Panc1 (cell line): ENCODE measurements at regions not wholly inside any gene's neighbourhood (a gene's known extent, or its start where the extent isn't known, plus 50 kb on each side); places are given as distances from the start of the nearest gene placed in this dataset.

Source experiments
- ATAC-seq: fragments of 200-7000 bp; cut with Tn5 transposase; 2 replicates; pipeline ENCODE4 v1.9.1; 2020; ENCODE audit warnings: mild to moderate bottlenecking, moderate library complexity
- BruUV-seq: library from RNA; stranded (reverse); fragments of 400-500 nt; replicated peaks from 2 replicates; lab custom pipeline; 2021; lab: Mats Ljungman, UMichigan
- CTCF ChIA-PET: fragments of 300-600 bp; sonication (Branson Sonifier 250); formaldehyde crosslinking; loops from one replicate; lab custom pipeline; 2022; ENCODE audit warnings: antibody characterized with exemption; lab: Charles Lee
- POLR2A ChIA-PET: fragments of 300-600 bp; sonication (Branson Sonifier 250); formaldehyde crosslinking; loops from one replicate; lab custom pipeline; 2022; ENCODE audit warnings: antibody characterized with exemption; lab: Charles Lee
- DNase-seq: peaks from one replicate; pipeline ENCODE4 v3.0.0-alpha.2; 2010; ENCODE audit warnings: low read depth, low spot score
- H3K27ac ChIP-seq: 2 replicates; pipeline ENCODE4 v1.5.1; 2011; ENCODE audit warnings: mild to moderate bottlenecking, low read length, inconsistent platforms
- H3K27me3 ChIP-seq: fragments of 200-500 bp; sonication (Bioruptor generic); 2 replicates; pipeline ENCODE4 v1.6.0; 2014; ENCODE audit warnings: low read length, inconsistent platforms; ENCODE audit not compliant: control insufficient read depth, insufficient read depth
- H3K36me3 ChIP-seq: fragments of 200-500 bp; sonication (Bioruptor generic); 2 replicates; pipeline ENCODE4 v1.5.1; 2014; ENCODE audit warnings: inconsistent platforms, mild to moderate bottlenecking, low read length, moderate library complexity; ENCODE audit not compliant: control insufficient read depth, insufficient read depth
- H3K4me1 ChIP-seq: 2 replicates; pipeline ENCODE4 v1.5.1; 2011; ENCODE audit warnings: inconsistent platforms, mild to moderate bottlenecking, low read length, moderate library complexity; ENCODE audit not compliant: control insufficient read depth, insufficient read depth
- H3K4me3 ChIP-seq, 2 experiments: 2 replicates each; pipeline ENCODE4 v1.5.1; 2011 to 2012; ENCODE audit warnings: low read depth in 2 of 2, low read length in 2 of 2, mild to moderate bottlenecking in 2 of 2, inconsistent platforms in 1 of 2, moderate library complexity in 1 of 2
- H3K9me3 ChIP-seq: fragments of 200-500 bp; sonication (Bioruptor generic); 2 replicates; pipeline ENCODE4 v1.5.1; 2014; ENCODE audit warnings: low read depth, mild to moderate bottlenecking, inconsistent platforms, low read length, moderate library complexity; ENCODE audit not compliant: control insufficient read depth, insufficient read depth
- POLR2AphosphoS5 ChIP-seq: IDR thresholded peaks from 2 replicates; pipeline ENCODE4 v1.6.1; 2012; ENCODE audit warnings: mild to moderate bottlenecking, low read depth, low read length, moderate library complexity
- SIN3A ChIP-seq: IDR thresholded peaks from 2 replicates; pipeline ENCODE4 v1.6.1; 2012; ENCODE audit warnings: low read depth, mild to moderate bottlenecking, low read length, moderate library complexity, borderline replicate concordance; ENCODE audit not compliant: insufficient read depth
- TCF7L2 ChIP-seq: IDR thresholded peaks from 2 replicates; pipeline ENCODE4 v1.6.1; 2011; ENCODE audit warnings: mild to moderate bottlenecking, low read depth, low read length, inconsistent platforms
- in situ Hi-C: cut with HindIII; loops from 2 replicates; pipeline ENCODE4 v1.10.0; 2016; ENCODE audit warnings: low sequenced_read_pairs, low pct_unique_long_range_greater_than_20kb
- intact Hi-C: fragments of 100-400 bp; cut with micrococcal nuclease; formaldehyde crosslinking; loops from one replicate; pipeline ENCODE4 v1.10.0; 2022; ENCODE audit not compliant: unreplicated experiment
- TF ChIP-seq, protein P1 (sequence below), 2 experiments: IDR thresholded peaks; 2 replicates each; pipeline ENCODE4 v1.6.1; 2011 to 2012; ENCODE audit warnings: low read depth in 2 of 2, control low read depth in 1 of 2, low read length in 1 of 2, mild to moderate bottlenecking in 1 of 2, moderate library complexity in 1 of 2; ENCODE audit not compliant: insufficient read depth in 1 of 2
- TF ChIP-seq, protein P2 (sequence below): fragments of 450-650 bp; IDR thresholded peaks from 2 replicates; pipeline ENCODE4 v1.5.1; 2017; ENCODE audit warnings: mild to moderate bottlenecking

DNA sequence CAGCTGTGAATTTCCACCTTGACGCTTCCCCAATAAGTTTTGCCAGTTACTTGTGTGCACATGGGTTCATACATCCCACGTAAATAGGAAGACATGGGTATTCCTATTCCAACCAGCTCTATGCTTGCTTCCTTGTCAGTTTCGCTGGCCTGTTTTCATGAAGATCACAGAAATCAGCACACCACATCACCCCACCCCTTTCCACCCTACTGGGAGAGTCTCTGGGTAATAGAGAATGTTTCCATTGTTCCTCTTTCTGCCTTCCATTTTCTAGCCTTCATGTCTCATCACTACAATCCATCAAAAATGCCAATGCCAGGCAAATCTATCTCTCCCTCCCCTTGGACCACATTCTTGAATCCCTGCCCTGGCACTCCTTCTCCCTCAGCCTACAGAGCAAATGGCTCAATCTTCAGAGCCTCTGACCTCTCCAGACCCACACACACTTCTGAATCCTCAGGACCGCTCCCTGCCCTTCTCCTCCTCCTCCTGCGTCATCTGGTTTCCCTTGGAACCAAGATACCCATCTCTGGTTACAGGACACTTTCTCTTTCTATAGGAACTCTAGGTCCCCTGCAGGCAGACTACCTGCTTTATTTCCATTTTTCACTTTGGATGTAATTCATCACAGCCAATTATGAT is 323.3 kb downstream of the DHX15 start:
- no peaks in the 10 kb centered on the region for H3K4me1 ChIP-seq
- TF ChIP-seq SIN3A, result no peak
- ChIA-PET POLR2A (no interaction called here), CTCF (no interaction called here)
- DNase-seq (no peak), ATAC-seq (no peak)
- no peak overlapping the region for H3K27ac ChIP-seq
- no peaks in the 10 kb centered on the region for H3K9me3 ChIP-seq
- BruUV-seq, result no TSS peak
- no peak overlapping the region for H3K4me3 ChIP-seq
- H3K27me3 ChIP-seq, result no peaks in the 10 kb centered on the region; the same call in 1 of the 2 replicates
- in situ Hi-C loops, result no loop called here
- no peaks in the 10 kb centered on the region for H3K36me3 ChIP-seq
- intact Hi-C loops, result no loop called here

DNA sequence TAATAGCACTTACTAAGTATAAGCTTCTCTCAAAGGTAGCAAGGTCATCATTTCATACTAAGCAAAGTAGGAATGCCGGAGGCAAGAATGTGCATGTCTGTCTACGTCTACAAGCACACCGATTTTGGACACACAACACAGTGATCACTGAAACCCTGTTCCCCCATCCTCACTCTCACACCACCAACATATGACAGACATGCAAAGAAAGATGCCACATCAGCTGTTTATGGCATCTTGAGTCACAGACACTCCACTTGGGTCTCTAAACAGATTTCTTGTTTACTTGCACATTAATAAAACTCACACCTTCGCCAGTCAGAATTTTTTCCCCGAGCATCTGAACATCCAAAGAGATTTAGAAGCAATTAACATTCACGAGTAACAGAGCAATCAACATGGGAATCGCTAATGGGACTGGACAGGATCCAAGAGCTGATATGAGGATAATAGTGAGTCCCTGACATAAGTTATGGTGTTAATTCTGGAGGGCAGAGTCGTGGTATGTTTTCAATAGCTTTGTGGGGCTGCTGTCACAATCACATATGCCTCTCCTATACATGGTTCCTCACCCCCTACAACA is 324.1 kb downstream of the DHX15 start:
- in situ Hi-C loops, result no loop called here
- no peaks in the 10 kb centered on the region for H3K9me3 ChIP-seq
- H3K4me1 ChIP-seq, result no peaks in the 10 kb centered on the region
- no peak overlapping the region for H3K4me3 ChIP-seq
- ChIA-PET POLR2A (no interaction called here), CTCF (no interaction called here)
- no peak overlapping the region for H3K27ac ChIP-seq
- DNase-seq (no peak), ATAC-seq (no peak)
- H3K36me3 ChIP-seq, result no peaks in the 10 kb centered on the region
- intact Hi-C loops, result no loop called here
- no peak for TF ChIP-seq SIN3A
- TF ChIP-seq POLR2AphosphoS5, result no peak
- TF ChIP-seq, protein P1, sequence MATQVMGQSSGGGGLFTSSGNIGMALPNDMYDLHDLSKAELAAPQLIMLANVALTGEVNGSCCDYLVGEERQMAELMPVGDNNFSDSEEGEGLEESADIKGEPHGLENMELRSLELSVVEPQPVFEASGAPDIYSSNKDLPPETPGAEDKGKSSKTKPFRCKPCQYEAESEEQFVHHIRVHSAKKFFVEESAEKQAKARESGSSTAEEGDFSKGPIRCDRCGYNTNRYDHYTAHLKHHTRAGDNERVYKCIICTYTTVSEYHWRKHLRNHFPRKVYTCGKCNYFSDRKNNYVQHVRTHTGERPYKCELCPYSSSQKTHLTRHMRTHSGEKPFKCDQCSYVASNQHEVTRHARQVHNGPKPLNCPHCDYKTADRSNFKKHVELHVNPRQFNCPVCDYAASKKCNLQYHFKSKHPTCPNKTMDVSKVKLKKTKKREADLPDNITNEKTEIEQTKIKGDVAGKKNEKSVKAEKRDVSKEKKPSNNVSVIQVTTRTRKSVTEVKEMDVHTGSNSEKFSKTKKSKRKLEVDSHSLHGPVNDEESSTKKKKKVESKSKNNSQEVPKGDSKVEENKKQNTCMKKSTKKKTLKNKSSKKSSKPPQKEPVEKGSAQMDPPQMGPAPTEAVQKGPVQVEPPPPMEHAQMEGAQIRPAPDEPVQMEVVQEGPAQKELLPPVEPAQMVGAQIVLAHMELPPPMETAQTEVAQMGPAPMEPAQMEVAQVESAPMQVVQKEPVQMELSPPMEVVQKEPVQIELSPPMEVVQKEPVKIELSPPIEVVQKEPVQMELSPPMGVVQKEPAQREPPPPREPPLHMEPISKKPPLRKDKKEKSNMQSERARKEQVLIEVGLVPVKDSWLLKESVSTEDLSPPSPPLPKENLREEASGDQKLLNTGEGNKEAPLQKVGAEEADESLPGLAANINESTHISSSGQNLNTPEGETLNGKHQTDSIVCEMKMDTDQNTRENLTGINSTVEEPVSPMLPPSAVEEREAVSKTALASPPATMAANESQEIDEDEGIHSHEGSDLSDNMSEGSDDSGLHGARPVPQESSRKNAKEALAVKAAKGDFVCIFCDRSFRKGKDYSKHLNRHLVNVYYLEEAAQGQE (IDR thresholded peaks at IDR 0.05; ENCODE audit: insufficient read depth in 1 of 2, low read depth in 2 of 2, low read length in 1 of 2), result no peak
- no peak for TF ChIP-seq TCF7L2
- TF ChIP-seq, protein P2, sequence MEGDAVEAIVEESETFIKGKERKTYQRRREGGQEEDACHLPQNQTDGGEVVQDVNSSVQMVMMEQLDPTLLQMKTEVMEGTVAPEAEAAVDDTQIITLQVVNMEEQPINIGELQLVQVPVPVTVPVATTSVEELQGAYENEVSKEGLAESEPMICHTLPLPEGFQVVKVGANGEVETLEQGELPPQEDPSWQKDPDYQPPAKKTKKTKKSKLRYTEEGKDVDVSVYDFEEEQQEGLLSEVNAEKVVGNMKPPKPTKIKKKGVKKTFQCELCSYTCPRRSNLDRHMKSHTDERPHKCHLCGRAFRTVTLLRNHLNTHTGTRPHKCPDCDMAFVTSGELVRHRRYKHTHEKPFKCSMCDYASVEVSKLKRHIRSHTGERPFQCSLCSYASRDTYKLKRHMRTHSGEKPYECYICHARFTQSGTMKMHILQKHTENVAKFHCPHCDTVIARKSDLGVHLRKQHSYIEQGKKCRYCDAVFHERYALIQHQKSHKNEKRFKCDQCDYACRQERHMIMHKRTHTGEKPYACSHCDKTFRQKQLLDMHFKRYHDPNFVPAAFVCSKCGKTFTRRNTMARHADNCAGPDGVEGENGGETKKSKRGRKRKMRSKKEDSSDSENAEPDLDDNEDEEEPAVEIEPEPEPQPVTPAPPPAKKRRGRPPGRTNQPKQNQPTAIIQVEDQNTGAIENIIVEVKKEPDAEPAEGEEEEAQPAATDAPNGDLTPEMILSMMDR, result no peak
- H3K27me3 ChIP-seq, result no peaks in the 10 kb centered on the region; the same call in 1 of the 2 replicates
- no TSS peak for BruUV-seq

DNA sequence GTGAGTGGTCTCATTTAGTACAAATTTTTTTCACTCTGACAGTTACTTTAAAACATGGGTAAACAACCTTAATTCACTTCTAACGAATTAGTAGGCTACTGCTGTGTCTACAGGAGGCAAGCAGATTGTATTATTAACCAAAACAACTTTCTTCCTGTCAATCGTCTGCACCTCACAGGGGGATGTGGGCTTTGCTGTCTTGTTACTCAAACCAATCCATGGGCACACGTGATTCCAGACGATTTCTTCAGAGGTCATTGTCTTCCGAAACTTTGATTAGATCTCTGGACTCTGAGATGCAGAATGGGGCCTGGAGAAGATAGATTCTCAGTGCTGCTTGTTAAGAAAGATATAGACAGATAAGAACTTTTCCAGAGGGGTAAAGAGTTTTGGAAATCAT is 327.8 kb downstream of the DHX15 start:
- in situ Hi-C loops, result no loop called here

More for the DNA sequence above, 327.8 kb downstream of the DHX15 start:
- DNase-seq (no peak), ATAC-seq (no peak)
- Histone ChIP-seq H3K9me3 (no peaks in the 10 kb centered on the region), H3K4me3 (no peak overlapping the region), H3K36me3 (no peaks in the 10 kb centered on the region), H3K27me3 (no peaks in the 10 kb centered on the region; the same call in 1 of the 2 replicates), H3K27ac (no peak overlapping the region), H3K4me1 (no peaks in the 10 kb centered on the region)
- BruUV-seq, result no TSS peak
- CTCF ChIA-PET, result no interaction called here
- intact Hi-C loops, result no loop called here
- TF ChIP-seq POLR2AphosphoS5 (no peak), SIN3A (no peak), TCF7L2 (no peak)
- TF ChIP-seq, protein P2, result no peak
- TF ChIP-seq, protein P1 (IDR thresholded peaks at IDR 0.05; ENCODE audit: insufficient read depth in 1 of 2, low read depth in 2 of 2, low read length in 1 of 2), result no peak
- POLR2A ChIA-PET, result no interaction called here
